Brain pericyte (primary cell): ENCODE measurements at regions not wholly inside any gene's neighbourhood (a gene's known extent, or its start where the extent isn't known, plus 50 kb on each side); places are given as distances from the start of the nearest gene placed in this dataset.
"Not testable (repeated sequence)": the region's sequence is repeated elsewhere in the genome, so short reads cannot be mapped to it uniquely, and the experiment has no call there.

Experiments
- DNase-seq: peaks from one replicate; pipeline ENCODE4 v3.0.0-alpha.2; 2012; ENCODE audit warnings: low read depth, low spot score

GRCh38 chr2:129907256-129907998 is 72.0 kb upstream of the RAB6C start:
- DNase-seq = no peak

- no peak for DNase-seq
Observed at GRCh38 chr2:129908721-129909373, 70.6 kb upstream of the RAB6C start.

DNA sequence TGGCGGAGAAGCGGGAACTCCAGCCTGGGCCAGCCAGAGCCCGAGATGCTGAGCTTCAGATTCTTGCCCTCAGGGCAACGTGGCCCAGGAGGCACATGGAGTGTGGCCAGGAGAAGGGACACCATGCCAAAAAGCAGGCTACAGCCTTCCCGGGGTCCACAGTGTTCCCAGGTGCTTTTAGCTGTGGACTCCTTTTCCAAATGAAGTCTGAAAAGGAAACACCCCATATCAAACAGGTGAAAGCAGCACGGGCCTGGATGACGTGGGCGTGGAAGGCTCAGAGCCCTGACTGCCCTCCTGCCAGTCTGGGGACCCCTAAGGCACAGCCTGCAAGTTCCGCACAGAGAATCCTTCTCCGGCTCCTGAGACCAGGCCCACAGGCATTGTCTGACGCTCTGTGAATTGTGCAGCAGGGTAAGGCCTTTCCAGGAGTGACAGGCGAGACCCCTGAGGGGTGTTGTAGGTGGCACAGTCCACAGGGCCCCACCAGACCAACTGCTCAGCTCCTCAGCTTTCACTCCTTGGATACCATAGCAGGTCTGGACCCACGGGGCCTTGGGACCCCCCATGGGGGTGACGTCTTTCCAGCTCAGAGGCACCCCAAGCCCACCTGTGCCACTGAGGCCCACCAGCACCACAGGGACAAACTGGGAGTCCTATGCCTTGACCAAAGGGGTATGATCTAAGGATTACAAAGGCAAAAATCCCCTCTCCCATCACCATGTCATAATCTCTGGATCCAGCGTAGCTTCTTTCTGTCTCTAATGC is 69.6 kb upstream of the RAB6C start:
- DNase-seq = no peak

GRCh38 chr2:129910446-129911362 is 68.8 kb upstream of the RAB6C start:
- no peak for DNase-seq

DNA sequence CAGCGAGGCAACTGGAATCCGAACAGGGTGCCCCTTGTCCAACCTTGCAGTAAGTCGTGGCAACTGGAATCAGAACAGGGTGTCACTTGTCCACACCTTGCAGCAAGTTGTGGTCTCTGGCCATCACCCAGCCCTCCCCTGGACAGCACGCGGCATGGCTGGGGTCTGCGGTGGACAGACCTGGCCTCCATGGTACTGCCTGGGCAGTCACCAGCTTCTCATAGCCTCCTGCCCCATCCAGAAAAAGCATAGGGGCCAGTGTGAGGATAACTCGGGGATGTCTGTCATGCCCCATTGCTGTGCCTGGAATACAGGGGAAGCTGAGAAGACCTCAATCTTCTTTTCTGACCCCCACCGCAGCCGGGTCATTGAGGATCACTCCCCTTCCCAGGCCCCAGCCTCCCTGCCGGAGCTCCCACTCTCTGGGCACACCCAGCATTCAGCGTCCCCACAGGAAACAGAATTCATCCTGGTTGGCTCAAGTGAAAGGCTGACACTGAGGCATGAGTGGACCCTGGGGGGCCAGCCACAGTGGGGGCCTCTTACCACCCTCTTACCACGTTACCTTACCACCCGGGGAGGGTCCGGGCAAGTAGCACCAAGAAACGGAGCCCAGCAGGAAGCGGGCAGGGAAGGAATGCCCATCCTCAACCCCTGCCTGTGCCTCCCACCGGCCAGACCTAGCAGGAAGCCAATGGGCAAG is 68.0 kb upstream of the RAB6C start:
- DNase-seq = no peak

- no peak for DNase-seq
Observed at GRCh38 chr2:129912066-129912820, 67.2 kb upstream of the RAB6C start.

DNA sequence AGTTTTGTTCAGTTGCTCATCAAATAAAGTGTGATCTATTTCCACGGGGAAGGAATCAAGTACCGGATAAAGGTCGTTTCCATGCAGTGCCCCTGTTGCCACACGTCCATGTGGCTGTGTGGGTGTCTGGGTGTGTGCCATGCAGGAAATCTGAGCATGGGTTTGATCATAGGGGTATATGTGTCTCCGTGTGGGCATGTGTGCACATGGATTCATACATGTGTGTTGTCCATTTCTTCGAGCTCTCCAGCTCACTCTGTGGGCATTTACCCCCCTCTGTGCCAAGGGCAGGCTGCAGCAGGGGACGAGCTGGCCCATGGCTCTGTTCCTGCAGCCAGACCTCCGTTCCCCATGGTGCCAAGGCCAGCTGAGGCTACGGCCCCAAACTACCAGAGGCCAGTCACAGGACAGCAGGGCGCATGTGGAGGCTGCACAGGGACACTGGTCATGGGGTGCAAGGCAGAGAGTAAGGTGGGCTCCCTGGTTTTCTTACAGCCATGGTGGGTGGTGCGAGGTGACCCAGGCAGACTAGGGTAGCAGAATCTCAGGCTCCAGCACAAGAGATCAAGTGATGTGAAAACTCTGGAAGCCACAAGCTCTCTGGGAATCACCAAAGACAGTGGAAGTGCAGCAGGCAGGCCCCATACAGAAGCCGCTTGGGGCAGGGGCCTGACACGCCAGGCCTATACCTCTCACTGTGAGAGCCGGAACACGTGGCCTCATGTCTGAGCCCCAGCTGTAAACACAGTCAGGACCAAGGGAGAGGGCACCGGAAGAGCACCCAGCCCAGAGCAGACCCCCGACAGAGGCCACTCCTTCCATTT is 66.4 kb upstream of the RAB6C start:
- no peak for DNase-seq

DNA sequence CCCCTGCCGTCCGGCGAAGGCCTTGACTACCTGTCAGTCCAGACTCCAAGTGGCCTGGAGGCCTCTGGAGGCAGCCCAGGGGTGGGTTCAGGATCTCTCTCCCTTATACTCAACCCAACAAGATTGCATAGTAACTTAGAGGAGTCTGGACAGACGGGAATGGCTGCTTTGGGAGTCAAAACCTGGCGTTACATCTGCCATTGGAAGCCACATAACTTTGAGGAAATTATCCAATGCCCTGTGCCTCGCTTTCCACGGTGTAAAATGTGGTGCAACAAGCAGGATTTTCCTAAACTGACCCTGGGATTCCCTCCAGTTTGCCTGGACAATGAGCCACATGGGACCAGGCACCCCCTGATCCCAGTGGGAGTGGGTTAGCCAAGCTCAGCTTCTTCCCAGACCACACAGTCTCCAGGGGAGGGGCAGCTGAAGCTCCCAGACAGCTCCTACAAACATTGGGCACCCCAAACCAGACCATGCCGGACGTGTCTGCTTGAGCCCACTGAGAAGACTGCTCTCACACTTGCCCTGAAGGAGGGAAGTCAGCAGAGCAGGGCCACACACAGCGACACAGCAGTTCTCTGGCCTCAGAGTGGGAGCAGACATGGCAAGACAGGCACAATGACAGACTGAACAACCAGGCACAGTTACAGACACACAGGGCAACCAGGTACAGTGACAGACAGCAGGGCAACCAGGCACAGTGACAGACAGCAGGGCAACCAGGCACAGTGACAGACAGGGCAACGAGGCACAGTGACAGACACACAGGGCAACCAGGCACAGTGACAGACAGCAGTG is 65.6 kb upstream of the RAB6C start:
- no peak for DNase-seq

DNA sequence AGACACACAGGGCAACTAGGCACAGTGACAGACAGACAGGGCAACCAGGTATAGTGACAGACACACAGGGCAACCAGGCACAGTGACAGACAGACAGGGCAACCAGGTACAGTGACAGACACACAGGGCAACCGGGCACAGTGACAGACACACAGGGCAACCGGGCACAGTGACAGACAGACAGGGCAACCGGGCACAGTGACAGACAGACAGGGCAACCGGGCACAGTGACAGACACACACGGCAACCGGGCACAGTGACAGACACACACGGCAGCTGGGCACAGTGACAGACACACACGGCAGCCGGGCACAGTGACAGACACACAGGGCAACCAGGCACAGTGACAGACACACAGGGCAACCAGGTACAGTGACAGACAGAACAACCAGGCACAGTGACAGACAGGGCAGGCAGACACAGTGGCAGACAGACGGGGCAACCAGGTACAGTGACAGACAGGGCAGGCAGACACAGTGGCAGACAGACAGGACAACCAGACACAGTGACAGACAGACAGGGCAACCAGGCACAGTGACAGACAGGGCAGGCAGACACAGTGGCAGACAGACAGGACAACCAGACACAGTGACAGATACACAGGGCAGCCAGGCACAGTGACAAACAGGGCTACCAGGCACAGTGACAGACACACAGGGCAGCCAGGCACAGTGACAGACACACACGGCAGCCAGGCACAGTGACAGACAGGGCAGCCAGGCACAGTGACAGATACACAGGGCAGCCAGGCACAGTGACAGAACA is 64.7 kb upstream of the RAB6C start:
- no peak for DNase-seq

DNA sequence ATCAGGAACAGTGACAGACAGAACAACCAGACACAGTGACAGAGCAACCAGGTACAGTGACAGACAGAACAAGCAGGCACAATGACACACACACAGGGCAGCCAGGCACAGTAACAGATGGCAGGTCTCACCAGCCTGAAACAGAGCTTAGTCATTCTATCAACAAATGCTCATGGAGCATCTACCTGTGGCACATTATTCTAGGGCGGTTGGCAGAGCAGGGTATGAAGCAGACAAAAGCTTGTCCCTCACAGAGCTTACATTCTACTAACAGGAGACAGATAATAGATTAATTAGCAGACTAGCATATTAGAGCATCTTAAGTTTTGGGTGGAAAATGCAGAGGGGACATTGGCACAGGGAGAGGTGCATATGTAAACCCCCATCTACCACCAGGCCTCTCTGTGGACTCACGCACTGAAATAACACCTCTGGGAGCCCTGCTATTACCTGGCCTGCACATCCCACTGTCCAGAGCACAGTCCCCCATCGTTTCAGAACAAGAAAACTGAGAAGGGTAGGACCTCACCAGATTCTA is 64.1 kb upstream of the RAB6C start:
- DNase-seq = no peak

GRCh38 chr2:129918604-129919003 is 60.9 kb upstream of the RAB6C start:
- no peak for DNase-seq

DNA sequence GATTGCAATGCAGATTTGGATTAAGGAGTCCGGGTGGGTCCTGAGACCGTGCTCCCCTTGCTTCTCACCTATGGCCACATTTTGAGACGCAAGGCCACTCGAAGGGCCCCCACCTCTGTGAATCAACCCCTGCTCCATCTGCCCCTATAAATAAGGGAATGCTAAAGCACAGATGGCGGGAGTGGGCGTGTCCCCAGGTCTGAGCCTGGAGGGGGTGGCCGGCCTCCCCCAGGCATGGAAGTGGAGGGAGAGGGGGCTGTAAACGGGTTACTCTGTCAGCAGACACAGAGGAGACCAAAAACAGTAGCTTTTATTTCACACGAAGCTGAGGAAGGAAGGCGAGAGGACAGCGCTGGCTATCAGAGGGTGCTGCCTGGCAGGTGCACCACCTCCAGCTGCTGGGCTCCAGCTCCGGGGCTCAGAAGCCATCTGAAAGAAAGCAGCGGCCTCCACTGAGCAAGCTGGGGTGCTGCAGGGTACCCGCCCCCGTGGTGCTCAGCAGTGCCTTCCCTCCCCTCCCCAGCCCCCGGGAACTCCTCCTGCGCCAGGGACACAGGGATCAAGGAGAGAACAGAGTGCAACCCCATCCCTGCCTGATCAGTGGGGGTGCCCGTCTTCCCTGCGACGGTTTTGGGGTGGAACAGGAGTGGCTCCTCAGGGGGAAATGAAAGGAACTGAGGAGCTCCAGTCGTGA is 56.7 kb upstream of the RAB6C start:
- no peak for DNase-seq

DNA sequence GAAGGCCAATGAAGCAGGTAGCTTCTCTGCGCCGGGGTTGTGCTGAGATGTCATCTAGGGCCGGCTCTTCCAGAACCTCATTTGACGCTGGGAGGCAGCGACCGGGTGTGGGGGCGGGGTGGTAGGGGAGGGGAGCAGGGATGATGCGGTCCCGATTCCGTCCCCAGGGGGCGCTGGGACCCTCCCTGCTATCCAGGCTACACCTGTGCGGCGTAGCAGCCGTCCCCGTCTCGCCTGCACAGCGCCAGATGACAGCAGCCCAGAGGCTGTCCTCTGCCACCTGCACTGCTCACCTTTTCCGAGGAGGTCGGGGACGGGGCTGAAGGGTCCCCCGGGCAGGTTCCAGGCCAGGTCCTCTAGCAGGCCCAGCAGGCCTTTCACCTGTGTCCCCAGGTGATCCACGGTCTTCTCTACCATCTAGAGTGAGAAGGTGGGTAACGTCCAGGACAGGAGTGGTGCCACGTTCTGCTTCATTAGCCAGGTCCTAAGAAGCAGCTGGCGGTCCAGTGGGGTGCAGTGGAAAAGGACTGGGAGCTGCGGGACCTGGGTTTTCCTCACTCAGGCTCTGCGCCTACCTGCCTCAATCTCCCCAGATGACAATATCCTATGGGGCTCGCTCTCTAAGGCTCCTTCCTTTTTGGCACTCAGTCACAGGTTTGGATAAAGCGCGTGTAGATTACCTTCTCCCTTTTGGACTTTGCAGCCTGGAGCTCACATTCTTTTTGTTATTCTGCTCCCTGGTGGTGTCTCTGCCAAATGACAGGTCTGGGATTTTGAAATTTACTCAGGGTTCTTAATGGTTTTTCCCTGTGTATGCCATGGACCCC is 56.0 kb upstream of the RAB6C start:
- DNase-seq = no peak

DNA sequence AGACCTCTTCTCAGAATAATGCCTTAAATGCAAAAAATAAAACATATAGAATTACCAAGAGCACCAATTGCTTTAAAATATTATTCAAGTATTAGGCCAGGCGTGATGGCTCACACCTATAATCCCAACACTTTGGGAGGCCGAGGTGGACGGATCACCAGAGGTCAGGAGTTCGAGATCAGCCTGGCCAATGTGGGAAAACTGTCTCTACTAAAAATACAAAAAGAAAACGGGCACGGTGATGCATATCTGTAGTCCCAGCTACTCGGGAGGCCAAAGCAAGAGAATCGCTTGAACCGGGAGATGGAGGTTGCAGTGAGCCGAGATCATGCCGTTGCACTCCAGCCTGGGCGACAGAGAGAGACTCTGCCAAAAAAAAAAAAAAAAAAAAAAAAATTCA is 55.4 kb upstream of the RAB6C start:
- not testable (repeated sequence) for DNase-seq

- no peak for DNase-seq
Observed at GRCh38 chr2:129925381-129925780, 54.1 kb upstream of the RAB6C start.

- DNase-seq = no peak
Observed at GRCh38 chr2:129927696-129928095, 51.8 kb upstream of the RAB6C start.
